Epithelial cell of esophagus (primary cell): ENCODE measurements at regions not wholly inside any gene's neighbourhood (a gene's known extent, or its start where the extent isn't known, plus 50 kb on each side); places are given as distances from the start of the nearest gene placed in this dataset.

Source experiments
- DNase-seq: peaks from one replicate; pipeline ENCODE4 v3.0.0; 2010; ENCODE audit warnings: low read depth
- H3K4me3 ChIP-seq: 2 replicates; pipeline ENCODE4 v1.5.1; 2011; ENCODE audit warnings: mild to moderate bottlenecking, low read length, control low read depth
- TF ChIP-seq, protein P1 (sequence below): IDR thresholded peaks from 2 replicates; pipeline ENCODE4 v1.5.1; 2011; ENCODE audit warnings: low read depth, mild to moderate bottlenecking, low read length, control low read depth, inconsistent platforms; ENCODE audit not compliant: insufficient read depth; ENCODE audit errors: missing control alignments

DNA sequence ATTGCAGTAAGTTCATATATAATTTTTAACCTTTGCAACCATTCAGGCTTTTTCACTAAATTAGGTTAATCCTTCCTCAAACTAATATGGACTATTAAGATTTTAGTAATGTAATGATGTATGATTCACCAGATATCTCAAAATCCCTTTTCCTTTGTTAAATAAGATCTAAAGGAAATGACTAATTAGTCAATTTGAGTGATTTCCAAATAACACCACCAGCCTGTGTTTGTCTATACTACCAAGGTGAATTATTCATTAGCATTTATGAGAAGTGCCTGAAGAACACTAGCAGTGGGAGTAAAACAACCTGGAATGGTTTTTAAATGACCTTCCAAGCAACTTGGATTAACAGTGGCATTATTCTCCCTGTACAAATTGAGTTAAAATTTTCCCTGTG, 670.6 kb upstream of the PKN2 start:
- no peak overlapping the region for H3K4me3 ChIP-seq
- DNase-seq, result peak; percentile 73
- TF ChIP-seq, protein P1, sequence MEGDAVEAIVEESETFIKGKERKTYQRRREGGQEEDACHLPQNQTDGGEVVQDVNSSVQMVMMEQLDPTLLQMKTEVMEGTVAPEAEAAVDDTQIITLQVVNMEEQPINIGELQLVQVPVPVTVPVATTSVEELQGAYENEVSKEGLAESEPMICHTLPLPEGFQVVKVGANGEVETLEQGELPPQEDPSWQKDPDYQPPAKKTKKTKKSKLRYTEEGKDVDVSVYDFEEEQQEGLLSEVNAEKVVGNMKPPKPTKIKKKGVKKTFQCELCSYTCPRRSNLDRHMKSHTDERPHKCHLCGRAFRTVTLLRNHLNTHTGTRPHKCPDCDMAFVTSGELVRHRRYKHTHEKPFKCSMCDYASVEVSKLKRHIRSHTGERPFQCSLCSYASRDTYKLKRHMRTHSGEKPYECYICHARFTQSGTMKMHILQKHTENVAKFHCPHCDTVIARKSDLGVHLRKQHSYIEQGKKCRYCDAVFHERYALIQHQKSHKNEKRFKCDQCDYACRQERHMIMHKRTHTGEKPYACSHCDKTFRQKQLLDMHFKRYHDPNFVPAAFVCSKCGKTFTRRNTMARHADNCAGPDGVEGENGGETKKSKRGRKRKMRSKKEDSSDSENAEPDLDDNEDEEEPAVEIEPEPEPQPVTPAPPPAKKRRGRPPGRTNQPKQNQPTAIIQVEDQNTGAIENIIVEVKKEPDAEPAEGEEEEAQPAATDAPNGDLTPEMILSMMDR, result no peak

DNA sequence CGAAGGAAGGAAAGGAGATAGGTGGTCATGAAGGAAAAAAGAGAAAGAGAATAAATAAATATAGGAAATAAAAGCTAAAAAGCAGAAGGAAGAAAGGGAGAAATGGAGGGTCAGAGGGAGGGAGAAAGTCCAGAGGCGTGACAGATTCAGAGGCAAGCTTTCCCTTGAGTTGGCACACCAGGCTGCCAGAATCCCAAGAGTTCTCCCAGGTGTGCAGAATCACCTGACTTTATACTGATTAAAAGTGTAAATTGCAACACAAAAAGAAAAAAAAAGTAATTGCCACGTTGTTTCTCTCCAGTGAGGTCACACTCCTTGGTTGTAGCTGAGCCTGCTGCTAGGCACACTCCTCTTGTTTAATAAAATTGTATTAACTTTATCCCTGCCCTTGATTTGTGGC, 669.9 kb upstream of the PKN2 start:
- no peak for DNase-seq
- TF ChIP-seq, protein P1, result no peak
- no peak overlapping the region for H3K4me3 ChIP-seq

DNA sequence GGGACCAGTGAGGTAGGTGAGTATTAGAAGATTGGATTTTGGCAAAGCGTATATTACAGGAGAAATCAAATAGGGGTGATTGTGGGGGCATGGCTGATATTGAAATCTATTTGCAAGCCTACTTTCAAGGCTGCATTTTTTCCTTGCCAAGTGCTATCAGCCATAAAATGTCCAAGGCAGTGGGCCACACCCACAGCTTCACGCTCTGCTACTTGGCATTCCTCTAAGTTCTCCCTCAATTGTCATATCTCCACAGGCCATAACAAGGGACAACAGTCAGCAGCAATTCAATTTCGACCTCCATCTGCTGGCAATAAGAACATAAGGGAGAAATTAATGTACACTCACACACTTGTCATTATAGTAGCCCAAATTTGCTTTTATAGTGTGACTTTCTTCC, 667.1 kb upstream of the PKN2 start:
- TF ChIP-seq, protein P1, result no peak
- H3K4me3 ChIP-seq, result no peak overlapping the region
- no peak for DNase-seq

DNA sequence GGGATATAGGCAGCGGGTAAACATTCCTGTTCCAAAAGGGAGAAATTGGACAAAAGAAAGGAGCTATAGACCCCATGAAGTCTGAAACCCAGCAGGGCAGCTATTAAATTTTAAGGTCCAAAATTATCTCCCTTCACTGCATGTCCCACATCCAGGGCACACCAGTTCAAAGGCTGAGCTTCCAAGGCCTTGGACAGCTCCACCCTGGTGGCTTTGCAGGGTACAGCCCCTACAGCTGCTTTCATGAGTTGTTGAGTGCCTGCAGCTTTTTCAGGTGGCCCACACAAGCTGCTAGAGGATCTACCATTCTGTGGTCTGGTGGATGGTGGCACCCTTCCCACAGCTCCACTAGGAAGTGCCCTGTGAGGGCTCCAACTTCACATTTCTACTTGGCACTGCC, 662.5 kb upstream of the PKN2 start:
- DNase-seq, result no peak
- H3K4me3 ChIP-seq, result no peak overlapping the region
- TF ChIP-seq, protein P1, result no peak

DNA sequence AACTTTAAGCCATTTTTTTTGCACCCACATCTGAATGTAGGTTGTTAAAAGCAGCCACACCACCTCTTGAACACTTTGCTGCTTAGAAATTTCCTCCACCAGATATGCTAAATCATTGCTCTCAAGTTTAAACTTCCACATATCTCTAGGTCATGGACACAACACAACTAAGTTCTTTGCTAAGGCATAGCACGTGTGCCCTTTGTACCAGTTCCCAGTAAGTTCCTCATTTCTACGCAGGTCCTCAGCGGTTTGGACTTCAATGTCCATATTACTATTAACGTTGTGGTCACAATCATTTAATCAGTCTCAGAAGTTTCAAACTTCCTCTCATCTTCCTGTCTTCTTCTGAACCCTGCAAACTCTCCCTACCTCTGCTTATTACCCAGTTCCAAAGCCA, 661.6 kb upstream of the PKN2 start:
- no peak overlapping the region for H3K4me3 ChIP-seq
- DNase-seq, result no peak
- TF ChIP-seq, protein P1, result no peak

DNA sequence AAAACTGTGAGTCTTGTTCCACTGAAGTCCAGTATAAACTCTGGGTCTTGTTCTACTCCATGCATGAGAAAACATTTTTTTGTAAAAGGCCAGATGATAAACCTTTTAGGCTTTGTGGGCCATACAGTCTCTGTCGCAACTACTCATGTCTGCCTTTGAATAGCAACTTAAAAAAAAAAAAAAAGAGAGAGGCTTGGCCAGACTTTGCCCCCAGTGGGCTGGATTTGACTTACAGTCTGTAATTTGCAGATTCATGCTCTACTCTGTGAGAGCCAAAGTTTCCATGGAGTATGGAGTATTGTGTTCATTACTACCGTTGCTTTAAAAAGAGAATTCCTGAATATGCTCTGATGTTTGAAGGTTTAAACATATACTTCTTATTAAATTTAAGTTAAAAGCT, 654.9 kb upstream of the PKN2 start:
- DNase-seq, result no peak
- no peak overlapping the region for H3K4me3 ChIP-seq
- TF ChIP-seq, protein P1, result no peak

DNA sequence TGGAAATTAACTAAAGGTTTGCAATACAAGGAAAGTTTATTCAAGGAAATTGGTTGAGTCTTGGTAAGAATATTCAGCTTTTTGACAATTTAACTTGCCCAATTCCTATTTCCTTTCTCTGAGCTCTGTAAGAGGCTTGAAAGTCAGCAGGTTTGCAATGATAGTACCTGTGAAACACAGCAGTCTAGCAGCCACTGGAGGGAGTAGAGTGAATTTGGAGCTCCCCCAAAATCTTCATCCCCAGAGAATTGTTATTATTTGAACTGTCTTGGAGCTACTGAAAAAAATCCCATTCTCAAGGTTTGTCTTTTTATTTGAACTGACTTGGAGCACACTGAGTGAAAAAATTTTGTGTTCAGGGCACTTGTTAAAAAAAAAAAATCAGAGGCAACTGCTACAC, 654.2 kb upstream of the PKN2 start:
- H3K4me3 ChIP-seq, result no peak overlapping the region
- TF ChIP-seq, protein P1, result peak; percentile 12
- no peak for DNase-seq
